ENCODE measurements at regions not wholly inside any gene's neighbourhood (a gene's known extent, or its start where the extent isn't known, plus 50 kb on each side); places are given as distances from the start of the nearest gene placed in this dataset.

GRCh38 chr6:40328386-40328985 lies 258.7 kb downstream of the LRFN2 start:
- H3K9ac ChIP-seq: no peak overlapping the region
- H3K4me1 ChIP-seq: peaks cover 12 to 21% (median 17%) of the 10 kb centered on the region in 10 experiments; a peak in 19 of 20 replicates
- H4K20me1 ChIP-seq: no peaks in the 10 kb centered on the region
- no peak overlapping the region for H3K4me2 ChIP-seq
- no peak overlapping the region for H3K4me3 ChIP-seq
- no peaks in the 10 kb centered on the region for H3K36me3 ChIP-seq
- no peak for TF ChIP-seq Cebpa-rat (IDR thresholded peaks at IDR 0.05)
- no peak overlapping the region for H3K27ac ChIP-seq
- H3K27me3 ChIP-seq: no peaks in the 10 kb centered on the region
- H3K9me3 ChIP-seq (replicated peaks in 1 of 11): no peaks in the 10 kb centered on the region

- H3K27ac ChIP-seq: no peak overlapping the region
- no peak for TF ChIP-seq Cebpa-rat (IDR thresholded peaks at IDR 0.05)
- H3K27me3 ChIP-seq: no peaks in the 10 kb centered on the region
- peak overlapping the region in 7 of 11 experiments; percentile 15 to 63 (median 24); a peak in 11 of 22 replicates for H3K4me2 ChIP-seq
- H3K9me3 ChIP-seq (replicated peaks in 1 of 11): no peaks in the 10 kb centered on the region
- H3K9ac ChIP-seq: no peak overlapping the region; a peak in 1 of 22 replicates
- H3K36me3 ChIP-seq: no peaks in the 10 kb centered on the region
- peaks cover 16 to 31% (median 24%) of the 10 kb centered on the region in 10 experiments for H3K4me1 ChIP-seq
- no peaks in the 10 kb centered on the region for H4K20me1 ChIP-seq
- no peak overlapping the region for H3K4me3 ChIP-seq
These were observed 260.3 kb downstream of the LRFN2 start for GRCh38 chr6:40326714-40327421.

- Histone ChIP-seq H3K4me1 (peaks cover 16 to 38% (median 28%) of the 10 kb centered on the region in 10 experiments), H3K9me3 (replicated peaks in 1 of 11) (no peaks in the 10 kb centered on the region), H3K27me3 (no peaks in the 10 kb centered on the region), H3K4me2 (no peak overlapping the region; a peak in 1 of 22 replicates), H3K9ac (no peak overlapping the region), H3K27ac (no peak overlapping the region), H4K20me1 (no peaks in the 10 kb centered on the region), H3K4me3 (no peak overlapping the region), H3K36me3 (no peaks in the 10 kb centered on the region)
- no peak for TF ChIP-seq Cebpa-rat (IDR thresholded peaks at IDR 0.05)
These were observed 261.4 kb downstream of the LRFN2 start for GRCh38 chr6:40325791-40326190.

- Histone ChIP-seq H3K27me3 (no peaks in the 10 kb centered on the region), H4K20me1 (no peaks in the 10 kb centered on the region), H3K9me3 (replicated peaks in 1 of 11) (0 out of 22 replicates have a peak, but pooled peaks cover 0 to 1% (median 0%) of the 10 kb centered on the region in 11 experiments), H3K27ac (no peak overlapping the region), H3K9ac (no peak overlapping the region), H3K36me3 (no peaks in the 10 kb centered on the region), H3K4me2 (no peak overlapping the region), H3K4me1 (peaks cover 16 to 30% (median 20%) of the 10 kb centered on the region in 10 experiments), H3K4me3 (no peak overlapping the region)
- TF ChIP-seq Cebpa-rat (IDR thresholded peaks at IDR 0.05): no peak
These were observed 262.1 kb downstream of the LRFN2 start for GRCh38 chr6:40325041-40325440.

- no peak for TF ChIP-seq Cebpa-rat (IDR thresholded peaks at IDR 0.05)
- no peaks in the 10 kb centered on the region for H3K36me3 ChIP-seq
These were observed 263.1 kb downstream of the LRFN2 start for GRCh38 chr6:40323881-40324634.

GRCh38 chr6:40322336-40322735 lies 264.8 kb downstream of the LRFN2 start:
- no peaks in the 10 kb centered on the region for H4K20me1 ChIP-seq
- peaks cover 10 to 28% (median 19%) of the 10 kb centered on the region in 10 experiments for H3K4me1 ChIP-seq
- no peaks in the 10 kb centered on the region for H3K27me3 ChIP-seq
- H3K27ac ChIP-seq: no peak overlapping the region
- no peak for TF ChIP-seq Cebpa-rat (IDR thresholded peaks at IDR 0.05)
- peak overlapping the region in 10 of 11 experiments; percentile 19 to 76 (median 60); a peak in 19 of 22 replicates for H3K4me2 ChIP-seq
- H3K4me3 ChIP-seq: no peak overlapping the region
- peaks cover 0 to 10% (median 4%) of the 10 kb centered on the region in 11 experiments; a peak in 4 of 22 replicates for H3K9me3 ChIP-seq (replicated peaks in 1 of 11)
- H3K9ac ChIP-seq: no peak overlapping the region
- H3K36me3 ChIP-seq: no peaks in the 10 kb centered on the region

More at GRCh38 chr6:40323881-40324634, 263.1 kb downstream of the LRFN2 start:
- H3K27ac ChIP-seq: no peak overlapping the region
- peaks cover 0 to 7% (median 2%) of the 10 kb centered on the region in 11 experiments; a peak in 4 of 22 replicates for H3K9me3 ChIP-seq (replicated peaks in 1 of 11)
- peaks cover 14 to 28% (median 19%) of the 10 kb centered on the region in 10 experiments for H3K4me1 ChIP-seq
- H3K4me2 ChIP-seq: no peak overlapping the region
- no peak overlapping the region for H3K4me3 ChIP-seq
- no peaks in the 10 kb centered on the region for H3K27me3 ChIP-seq
- no peak overlapping the region for H3K9ac ChIP-seq
- H4K20me1 ChIP-seq: no peaks in the 10 kb centered on the region

GRCh38 chr6:40321616-40322015 lies 265.5 kb downstream of the LRFN2 start:
- Histone ChIP-seq H3K27ac (no peak overlapping the region), H3K27me3 (no peaks in the 10 kb centered on the region), H3K4me2 (peak overlapping the region in 9 of 11 experiments; percentile 37 to 76 (median 60); a peak in 18 of 22 replicates), H3K36me3 (no peaks in the 10 kb centered on the region), H3K4me3 (no peak overlapping the region), H3K4me1 (peaks cover 2 to 22% (median 13%) of the 10 kb centered on the region in 10 experiments), H3K9me3 (replicated peaks in 1 of 11) (peaks cover 0 to 10% (median 4%) of the 10 kb centered on the region in 11 experiments; a peak in 4 of 22 replicates), H3K9ac (no peak overlapping the region), H4K20me1 (no peaks in the 10 kb centered on the region)
- TF ChIP-seq Cebpa-rat (IDR thresholded peaks at IDR 0.05): no peak

- no peak for TF ChIP-seq Cebpa-rat (IDR thresholded peaks at IDR 0.05)
- no peak overlapping the region for H3K4me3 ChIP-seq
- no peaks in the 10 kb centered on the region for H3K36me3 ChIP-seq
- H3K9ac ChIP-seq: no peak overlapping the region
- H3K9me3 ChIP-seq (replicated peaks in 1 of 11): peaks cover 0 to 10% (median 4%) of the 10 kb centered on the region in 11 experiments; a peak in 4 of 22 replicates
- H4K20me1 ChIP-seq: no peaks in the 10 kb centered on the region
- no peaks in the 10 kb centered on the region for H3K27me3 ChIP-seq
- peaks cover 0 to 21% (median 13%) of the 10 kb centered on the region in 10 experiments; a peak in 15 of 20 replicates for H3K4me1 ChIP-seq
- H3K4me2 ChIP-seq: no peak overlapping the region
- no peak overlapping the region for H3K27ac ChIP-seq
These were observed 266.2 kb downstream of the LRFN2 start for GRCh38 chr6:40320947-40321346.

GRCh38 chr6:40320441-40320840 lies 266.7 kb downstream of the LRFN2 start:
- no peak overlapping the region for H3K27ac ChIP-seq
- no peak overlapping the region for H3K4me3 ChIP-seq
- peaks cover 0 to 21% (median 13%) of the 10 kb centered on the region in 10 experiments; a peak in 15 of 20 replicates for H3K4me1 ChIP-seq
- no peaks in the 10 kb centered on the region for H3K27me3 ChIP-seq
- no peaks in the 10 kb centered on the region for H3K36me3 ChIP-seq
- no peak for TF ChIP-seq Cebpa-rat (IDR thresholded peaks at IDR 0.05)
- H4K20me1 ChIP-seq: no peaks in the 10 kb centered on the region
- H3K9ac ChIP-seq: no peak overlapping the region
- H3K4me2 ChIP-seq: no peak overlapping the region
- H3K9me3 ChIP-seq (replicated peaks in 1 of 11): peaks cover 0 to 10% (median 4%) of the 10 kb centered on the region in 11 experiments; a peak in 4 of 22 replicates

Measured in BLaER1 treated with 17β-estradiol and CSF1 and Interleukin-3, amounts not matched to agents 10 nM and 100 nM (cell line).